K562 (cell line): ENCODE measurements at regions not wholly inside any gene's neighbourhood (a gene's known extent, or its start where the extent isn't known, plus 50 kb on each side); places are given as distances from the start of the nearest gene placed in this dataset.

Source experiments
- ATAC-seq: fragments of 200-7000 bp; cut with Tn5 transposase; 3 replicates; pipeline ENCODE4 v1.9.1; 2020; ENCODE audit warnings: moderate library complexity
- BruUV-seq: library from RNA; stranded (reverse); fragments of 400-500 nt; replicated peaks from 2 replicates; lab custom pipeline; 2021; lab: Mats Ljungman, UMichigan
- CTCF ChIA-PET: fragments of 300-600 bp; formaldehyde crosslinking; extraction: SDS; loops from one replicate; lab custom pipeline; 2021; ENCODE audit warnings: low intra/inter-chr PET ratio; lab: Yijun Ruan, JAX
- POLR2A ChIA-PET: fragments of 300-600, 350-650 bp; sonication (Branson Sonifier 250); formaldehyde crosslinking; extraction: SDS; loops from one replicate; lab custom pipeline; 2021; ENCODE audit warnings: antibody characterized with exemption, inconsistent platforms; lab: Yijun Ruan, JAX
- DNase-seq, 4 experiments: peaks; one replicate each; pipeline versions ENCODE4 v3.0.0 to v3.0.0-alpha.2; 2011 to 2018; ENCODE audit warnings: low spot score in 3 of 4, mixed read lengths in 3 of 4; ENCODE audit errors: extremely low read depth in 1 of 4
- FAIRE-seq: peaks from 2 replicates; lab custom pipeline; 2011; peaks lifted over from hg19 to GRCh38; lab: Jason Lieb, UNC
- H2AFZ ChIP-seq: 2 replicates; pipeline ENCODE4 v1.6.0; 2011; ENCODE audit warnings: low read depth, low read length, control low read depth, inconsistent platforms
- H3K27ac ChIP-seq: fragments of 200-600 bp; 3 replicates; pipeline ENCODE4 v1.8.0; 2011; ENCODE audit warnings: low read depth, mild to moderate bottlenecking, control low read depth, inconsistent platforms, low read length, moderate library complexity, mixed read lengths; ENCODE audit errors: extremely low read depth
- H3K27me3 ChIP-seq, 2 experiments: fragments of 300-600 bp in 1 of 2; 2 replicates in 1 of 2; 3 replicates in 1 of 2; pipeline versions ENCODE4 v1.6.0 to v1.8.0; 2011; ENCODE audit warnings: inconsistent platforms in 2 of 2, low read length in 2 of 2, mild to moderate bottlenecking in 1 of 2, mixed read lengths in 1 of 2, moderate library complexity in 1 of 2; ENCODE audit not compliant: control insufficient read depth in 2 of 2, insufficient read depth in 2 of 2
- H3K36me3 ChIP-seq: fragments of 300-600 bp; 3 replicates; pipeline ENCODE4 v1.8.0; 2011; ENCODE audit warnings: mild to moderate bottlenecking, low read length, inconsistent platforms; ENCODE audit not compliant: control insufficient read depth, insufficient read depth
- H3K4me1 ChIP-seq, 2 experiments: fragments of 200-600 bp in 1 of 2; replicated peaks in 1 of 2; 2 replicates in 1 of 2; 3 replicates in 1 of 2; pipeline versions ENCODE4 v1.5.1 to v1.8.0; 2011; ENCODE audit warnings: inconsistent platforms in 2 of 2, low read length in 2 of 2, mild to moderate bottlenecking in 1 of 2, mixed read lengths in 1 of 2, moderate library complexity in 1 of 2; ENCODE audit not compliant: control insufficient read depth in 2 of 2, insufficient read depth in 2 of 2
- H3K4me2 ChIP-seq: 2 replicates; pipeline ENCODE4 v1.6.1; 2011; ENCODE audit warnings: low read length, control low read depth, inconsistent platforms, mixed read lengths; ENCODE audit not compliant: insufficient read depth
- H3K4me3 ChIP-seq: fragments of 200-600 bp; sonication (generic), shearing (Covaris generic); 2 replicates; pipeline ENCODE4 v1.5.1; 2016; ENCODE audit warnings: control low read depth, inconsistent platforms
- H3K79me2 ChIP-seq: fragments of 200-600 bp; 3 replicates; pipeline ENCODE4 v1.8.0; 2011; ENCODE audit warnings: low read length, inconsistent platforms; ENCODE audit not compliant: control insufficient read depth, insufficient read depth
- H3K9ac ChIP-seq, 2 experiments: 2 replicates each; pipeline versions ENCODE4 v1.6.0 to v1.6.1; 2011; ENCODE audit warnings: low read depth in 2 of 2, low read length in 2 of 2, control low read depth in 1 of 2, inconsistent platforms in 1 of 2, mild to moderate bottlenecking in 1 of 2, mixed read lengths in 1 of 2; ENCODE audit not compliant: insufficient read depth in 1 of 2
- H3K9me1 ChIP-seq: one replicate; pipeline ENCODE4 v1.6.0; 2011; ENCODE audit warnings: inconsistent platforms, mild to moderate bottlenecking, low read length, moderate library complexity; ENCODE audit not compliant: control insufficient read depth, insufficient read depth
- H3K9me3 ChIP-seq: replicated peaks from 2 replicates; pipeline ENCODE4 v1.5.1; 2011; ENCODE audit warnings: low read depth, low read length, inconsistent platforms; ENCODE audit not compliant: control insufficient read depth, insufficient read depth
- H4K20me1 ChIP-seq: replicated peaks from 2 replicates; pipeline ENCODE4 v1.6.1; 2011; ENCODE audit warnings: low read length, inconsistent platforms, mixed read lengths; ENCODE audit not compliant: control insufficient read depth, insufficient read depth
- ARHGAP35 ChIP-seq: fragments of 450-650 bp; IDR thresholded peaks from 2 replicates; pipeline ENCODE4 v1.6.1; 2018; ENCODE audit not compliant: partially characterized antibody
- CBX5 ChIP-seq: IDR thresholded peaks from 2 replicates; pipeline ENCODE4 v1.6.1; 2014; ENCODE audit warnings: low read depth, borderline replicate concordance
- ELF2 ChIP-seq: fragments of 250-450 bp; sonication (Bioruptor Pico); IDR thresholded peaks from 2 replicates; pipeline ENCODE4 v1.5.0; 2021; ENCODE audit warnings: mild to moderate bottlenecking
- FIP1L1 ChIP-seq: fragments of 200-400 bp; formaldehyde crosslinking; IDR thresholded peaks from 2 replicates; pipeline ENCODE4 v1.6.1; 2018; ENCODE audit warnings: mild to moderate bottlenecking, low read depth, low read length; ENCODE audit not compliant: poor library complexity, severe bottlenecking
- GABPA ChIP-seq: fragments of 200-800 bp; sonication (Bioruptor generic); conservative IDR thresholded peaks from 2 replicates; pipeline ENCODE4 v1.6.1; 2016; ENCODE audit warnings: low read depth, missing genetic modification characterization, missing compliant biosample characterization
- HLTF ChIP-seq: fragments of 450-650 bp; IDR thresholded peaks from 2 replicates; pipeline ENCODE4 v1.6.1; 2016
- L3MBTL2 ChIP-seq: fragments of 450-650 bp; IDR thresholded peaks from 2 replicates; pipeline ENCODE4 v1.6.1; 2016; ENCODE audit warnings: mild to moderate bottlenecking, moderate library complexity
- NCOA4 ChIP-seq: fragments of 450-650 bp; IDR thresholded peaks from 2 replicates; pipeline ENCODE4 v1.6.1; 2018; ENCODE audit warnings: mild to moderate bottlenecking; ENCODE audit not compliant: partially characterized antibody
- NUFIP1 ChIP-seq: fragments of 450-650 bp; IDR thresholded peaks from 2 replicates; pipeline ENCODE4 v1.6.1; 2018; ENCODE audit not compliant: partially characterized antibody
- PCBP2 ChIP-seq: fragments of 200-400 bp; formaldehyde crosslinking; IDR thresholded peaks from 2 replicates; pipeline ENCODE4 v1.6.1; 2018; ENCODE audit warnings: low read length, low read depth, mild to moderate bottlenecking, moderate library complexity; ENCODE audit not compliant: poor library complexity, severe bottlenecking
- POLR3A ChIP-seq: IDR thresholded peaks from 2 replicates; pipeline ENCODE4 v1.6.1; 2011; ENCODE audit warnings: borderline replicate concordance, mild to moderate bottlenecking, moderate library complexity; ENCODE audit not compliant: insufficient read length, insufficient read depth; ENCODE audit errors: extremely low read depth
- POU5F1 ChIP-seq: fragments of 150-350 bp; IDR thresholded peaks from 2 replicates; pipeline ENCODE4 v1.6.1; 2014; ENCODE audit warnings: borderline replicate concordance, low read length, low read depth, mild to moderate bottlenecking; ENCODE audit not compliant: partially characterized antibody
- SMARCB1 ChIP-seq: IDR thresholded peaks from 2 replicates; pipeline ENCODE4 v1.6.1; 2011; ENCODE audit warnings: improper control_type of control experiment, low read depth; ENCODE audit not compliant: insufficient read length
- SNIP1 ChIP-seq: fragments of 450-650 bp; IDR thresholded peaks from 2 replicates; pipeline ENCODE4 v1.7.1; 2017; ENCODE audit warnings: low read depth, mild to moderate bottlenecking
- SPI1 ChIP-seq: IDR thresholded peaks from 2 replicates; pipeline ENCODE4 v1.6.1; 2011; ENCODE audit warnings: low read depth, low read length, control low read depth, borderline replicate concordance
- TBL1XR1 ChIP-seq, 2 experiments: IDR thresholded peaks; 2 replicates each; pipeline ENCODE4 v1.6.1; 2012; ENCODE audit warnings: improper control_type of control experiment in 2 of 2, low read length in 2 of 2, mild to moderate bottlenecking in 1 of 2
- THRAP3 ChIP-seq: fragments of 450-650 bp; IDR thresholded peaks from 2 replicates; pipeline ENCODE4 v1.6.1; 2016; ENCODE audit warnings: mild to moderate bottlenecking, inconsistent platforms, borderline replicate concordance
- THRB ChIP-seq: fragments of 450-650 bp; formaldehyde crosslinking; conservative IDR thresholded peaks from 2 replicates; pipeline ENCODE4 v1.4.0; 2022; ENCODE audit warnings: mild to moderate bottlenecking, missing genetic modification characterization
- XRCC4 ChIP-seq: IDR thresholded peaks from one replicate; pipeline ENCODE4 v1.6.1; 2011; ENCODE audit not compliant: insufficient read depth, insufficient read length; ENCODE audit errors: extremely low read depth
- ZBTB26 ChIP-seq: fragments of 450-650 bp; formaldehyde crosslinking; IDR thresholded peaks from 2 replicates; pipeline ENCODE4 v1.4.0; 2022; ENCODE audit warnings: missing genetic modification characterization
- ZNF699 ChIP-seq: fragments of 250-450 bp; sonication (Bioruptor Pico); IDR thresholded peaks from 2 replicates; pipeline ENCODE4 v1.8.0; 2021; ENCODE audit warnings: mild to moderate bottlenecking, moderate library complexity; ENCODE audit not compliant: insufficient replicate concordance
- ZNF830 ChIP-seq: fragments of 250-450 bp; sonication (Bioruptor Pico); IDR thresholded peaks from 2 replicates; pipeline ENCODE4 v1.5.0; 2021; ENCODE audit warnings: mild to moderate bottlenecking
- in situ Hi-C: fragments of 300-500 bp; cut with MboI; formaldehyde crosslinking; loops from 4 replicates; pipeline ENCODE4 v1.15.0; 2018; ENCODE audit warnings: inconsistent platforms, mixed read lengths
- intact Hi-C: fragments of 100-400 bp; cut with micrococcal nuclease; formaldehyde crosslinking; loops from 2 replicates; pipeline ENCODE4 v1.14.2; 2022
- TF ChIP-seq, protein P1 (sequence below): fragments of 250-450 bp; sonication (Bioruptor Pico); IDR thresholded peaks from 2 replicates; pipeline ENCODE4 v1.8.0; 2021; ENCODE audit warnings: borderline replicate concordance, mild to moderate bottlenecking, moderate library complexity; ENCODE audit not compliant: poor library complexity, severe bottlenecking

GRCh38 chr7:66508431-66508830 is 120.2 kb upstream of the KCTD7 start:
- CTCF ChIA-PET, result no interaction called here
- no peak for FAIRE-seq
- Histone ChIP-seq H4K20me1 (no peaks in the 10 kb centered on the region), H3K9ac (no peak overlapping the region), H3K4me1 (peaks cover 0 to 9% of the 10 kb centered on the region in 2 experiments; a peak in 2 of 5 replicates), H3K4me3 (no peak overlapping the region), H3K79me2 (no peaks in the 10 kb centered on the region), H3K27me3 (no peaks in the 10 kb centered on the region), H3K36me3 (no peaks in the 10 kb centered on the region), H3K9me3 (no peaks in the 10 kb centered on the region), H3K9me1 (no peaks in the 10 kb centered on the region), H3K27ac (no peak overlapping the region), H3K4me2 (no peak overlapping the region), H2AFZ (no peak overlapping the region)
- no peak for DNase-seq
- in situ Hi-C loops, result no loop called here
- intact Hi-C loops, result no loop called here
- POLR2A ChIA-PET, result interaction anchor here (1.9 kb wide), 1 partner anchor 15 kb away, joined by 7 read pairs; no protein-coding TSS in a partner anchor
- ATAC-seq, result no peak
- no TSS peak for BruUV-seq
- TF ChIP-seq FIP1L1 (no peak), ZBTB26 (0 out of 2 replicates have a peak, but pooled peaks have one; percentile 47), XRCC4 (no peak), THRAP3 (peak; percentile 83; the same call in 1 of the 2 replicates), HLTF (no peak), NCOA4 (peak; percentile 15), ELF2 (CRISPR knock-in tag) (no peak), POLR3A (no peak), SMARCB1 (no peak), SNIP1 (no peak), NUFIP1 (no peak), ZNF699 (CRISPR knock-in tag) (no peak), ARHGAP35 (peak; percentile 25), L3MBTL2 (no peak), TBL1XR1 (IDR thresholded peaks at IDR 0.05; ENCODE audit: low read length in 2 of 2) (no peak), GABPA (no peak), SPI1 (no peak), POU5F1 (no peak), CBX5 (no peak), PCBP2 (peak; percentile 80), ZNF830 (CRISPR knock-in tag) (no peak), THRB (CRISPR knock-in tag) (peak; percentile 49; the same call in 1 of the 2 replicates)
- TF ChIP-seq, protein P1, sequence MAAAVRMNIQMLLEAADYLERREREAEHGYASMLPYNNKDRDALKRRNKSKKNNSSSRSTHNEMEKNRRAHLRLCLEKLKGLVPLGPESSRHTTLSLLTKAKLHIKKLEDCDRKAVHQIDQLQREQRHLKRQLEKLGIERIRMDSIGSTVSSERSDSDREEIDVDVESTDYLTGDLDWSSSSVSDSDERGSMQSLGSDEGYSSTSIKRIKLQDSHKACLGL (CRISPR knock-in tag), result no peak
